Esophagus (tissue), 2 donors: ENCODE measurements at regions not wholly inside any gene's neighbourhood (a gene's known extent, or its start where the extent isn't known, plus 50 kb on each side); places are given as distances from the start of the nearest gene placed in this dataset.

Experiments used
- H3K27ac ChIP-seq, 2 donors: one replicate each; pipeline ENCODE4 v1.5.1; 2013; ENCODE audit warnings: low read depth in 2 of 2, mild to moderate bottlenecking in 2 of 2, inconsistent platforms in 1 of 2, low read length in 1 of 2, moderate library complexity in 1 of 2
- H3K27me3 ChIP-seq, 2 donors: one replicate each; pipeline ENCODE4 v1.6.1; 2013; ENCODE audit warnings: low read length in 2 of 2, control low read depth in 1 of 2, mild to moderate bottlenecking in 1 of 2; ENCODE audit not compliant: insufficient read depth in 2 of 2, control insufficient read depth in 1 of 2
- H3K36me3 ChIP-seq, 2 donors: one replicate each; pipeline ENCODE4 v1.6.1; 2013; ENCODE audit warnings: low read length in 1 of 2; ENCODE audit not compliant: control insufficient read depth in 2 of 2, insufficient read depth in 2 of 2
- H3K4me1 ChIP-seq, 2 donors: one replicate each; pipeline ENCODE4 v1.6.1; 2013; ENCODE audit warnings: low read length in 1 of 2; ENCODE audit not compliant: control insufficient read depth in 2 of 2, insufficient read depth in 2 of 2
- H3K4me3 ChIP-seq, 2 donors: one replicate each; pipeline ENCODE4 v1.5.1; 2013; ENCODE audit warnings: low read length in 2 of 2, mild to moderate bottlenecking in 2 of 2, low read depth in 1 of 2, moderate library complexity in 1 of 2
- H3K9me3 ChIP-seq, 2 donors: one replicate each; pipeline ENCODE4 v1.6.1; 2013; ENCODE audit warnings: mild to moderate bottlenecking in 2 of 2, low read depth in 1 of 2, low read length in 1 of 2, moderate library complexity in 1 of 2; ENCODE audit not compliant: control insufficient read depth in 2 of 2, insufficient read depth in 1 of 2
- WGBS, 2 donors: extraction: QIAGEN DNeasy Blood & Tissue Kit; methylation state at CpG; one replicate each; pipeline ENCODE4 v1.1.7; 2013; 5-methylcytosine and 5-hydroxymethylcytosine counted together
- donor health status: healthy with polysubstance abuse.
- donor health status: Bipolar disorder and iron deficiency.

GRCh38 chr21:33974513-33975468 lies 59.2 kb upstream of the ATP5PO start:
- Histone ChIP-seq H3K27ac (no peak overlapping the region), H3K36me3 (no peaks in the 10 kb centered on the region), H3K27me3 (no peaks in the 10 kb centered on the region), H3K4me3 (no peak overlapping the region), H3K4me1 (peaks cover 3 to 14% of the 10 kb centered on the region in 2 donors), H3K9me3 (no peaks in the 10 kb centered on the region)
- 88 to 93% methylated on average over 9 of the region's 9 CpGs for WGBS, 2 donors

DNA sequence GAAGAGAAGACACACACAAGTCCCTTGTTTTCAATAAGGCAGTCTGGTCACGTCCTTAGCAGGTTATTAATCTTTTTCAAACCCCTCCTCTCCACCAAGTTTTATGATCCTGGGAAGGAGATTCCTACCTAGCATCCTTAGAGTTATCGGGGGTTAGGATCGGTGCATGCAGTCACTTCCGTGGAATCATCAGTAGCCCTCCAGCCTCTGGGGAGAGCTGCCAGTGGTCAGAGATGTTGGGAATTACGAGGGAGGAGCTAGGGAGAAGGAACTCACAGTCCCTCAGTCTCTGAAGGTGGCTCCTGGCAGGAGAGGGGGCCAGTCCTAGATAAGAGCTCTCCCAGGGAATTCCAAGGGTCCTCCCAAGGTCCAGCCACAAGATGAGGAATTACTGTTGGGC lies 57.7 kb upstream of the ATP5PO start:
- 89 to 92% methylated on average over 5 of the region's 5 CpGs for WGBS, 2 donors
- Histone ChIP-seq H3K4me1 (peaks cover 3 to 14% of the 10 kb centered on the region in 2 donors), H3K27ac (no peak overlapping the region), H3K27me3 (no peaks in the 10 kb centered on the region), H3K4me3 (no peak overlapping the region), H3K36me3 (no peaks in the 10 kb centered on the region), H3K9me3 (no peaks in the 10 kb centered on the region)

DNA sequence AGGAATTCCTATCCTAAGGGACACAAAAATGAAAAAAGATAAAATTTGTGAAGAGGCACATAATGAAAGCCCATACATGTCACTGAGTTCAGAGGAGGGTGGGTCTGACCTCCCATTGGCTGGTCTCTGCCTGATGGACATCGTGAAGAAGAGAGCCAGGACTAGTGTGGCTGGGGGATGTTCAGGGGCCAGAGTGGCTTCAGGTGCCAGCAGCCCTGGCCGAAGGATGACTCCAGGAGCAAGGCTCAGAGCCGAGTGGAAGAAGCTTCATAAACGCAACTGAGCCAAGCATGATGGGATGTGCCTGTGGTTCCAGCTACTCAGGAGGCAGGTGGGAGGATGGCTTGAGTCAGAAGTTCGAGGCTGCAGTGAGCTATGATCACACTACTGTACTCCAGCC lies 56.9 kb upstream of the ATP5PO start:
- Histone ChIP-seq H3K27me3 (no peaks in the 10 kb centered on the region), H3K27ac (no peak overlapping the region), H3K4me3 (no peak overlapping the region), H3K9me3 (no peaks in the 10 kb centered on the region), H3K36me3 (no peaks in the 10 kb centered on the region), H3K4me1 (peaks cover 3 to 14% of the 10 kb centered on the region in 2 donors)
- WGBS, 2 donors, result 89 to 93% methylated on average over 5 of the region's 5 CpGs

GRCh38 chr21:33971492-33972013 lies 55.9 kb upstream of the ATP5PO start:
- H3K27ac ChIP-seq, result no peak overlapping the region

GRCh38 chr21:33969581-33969980 lies 54.0 kb upstream of the ATP5PO start:
- Histone ChIP-seq H3K27ac (no peak overlapping the region), H3K9me3 (no peaks in the 10 kb centered on the region), H3K36me3 (no peaks in the 10 kb centered on the region), H3K4me1 (peaks cover 0 to 5% of the 10 kb centered on the region in 2 donors), H3K4me3 (no peak overlapping the region), H3K27me3 (no peaks in the 10 kb centered on the region)
- 79 to 94% methylated on average over 3 of the region's 3 CpGs for WGBS, 2 donors

More at GRCh38 chr21:33971492-33972013, 55.9 kb upstream of the ATP5PO start:
- no peak overlapping the region for H3K4me3 ChIP-seq
- 49 to 50% methylated on average over 7 of the region's 7 CpGs for WGBS, 2 donors
- H3K36me3 ChIP-seq, result no peaks in the 10 kb centered on the region
- peaks cover 3 to 14% of the 10 kb centered on the region in 2 donors for H3K4me1 ChIP-seq
- no peaks in the 10 kb centered on the region for H3K9me3 ChIP-seq
- H3K27me3 ChIP-seq, result no peaks in the 10 kb centered on the region

DNA sequence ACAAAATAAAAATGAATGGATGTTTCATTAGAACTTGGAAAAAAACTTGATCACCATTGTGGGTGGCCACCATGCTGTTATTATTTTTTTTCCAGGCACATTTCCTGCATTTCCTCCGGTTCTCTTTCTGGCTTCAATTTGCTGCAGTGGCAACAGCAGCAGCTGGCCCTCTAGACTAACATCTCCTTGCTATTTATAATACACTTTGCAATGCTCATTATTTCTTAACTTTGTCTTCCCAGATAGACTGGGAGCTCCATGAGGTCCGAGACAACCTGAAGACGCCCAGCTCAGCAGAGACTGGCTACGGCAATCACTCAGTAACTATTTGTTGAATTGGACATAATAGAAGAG lies 53.4 kb upstream of the ATP5PO start:
- H3K4me1 ChIP-seq, result peaks cover 0 to 5% of the 10 kb centered on the region in 2 donors

DNA sequence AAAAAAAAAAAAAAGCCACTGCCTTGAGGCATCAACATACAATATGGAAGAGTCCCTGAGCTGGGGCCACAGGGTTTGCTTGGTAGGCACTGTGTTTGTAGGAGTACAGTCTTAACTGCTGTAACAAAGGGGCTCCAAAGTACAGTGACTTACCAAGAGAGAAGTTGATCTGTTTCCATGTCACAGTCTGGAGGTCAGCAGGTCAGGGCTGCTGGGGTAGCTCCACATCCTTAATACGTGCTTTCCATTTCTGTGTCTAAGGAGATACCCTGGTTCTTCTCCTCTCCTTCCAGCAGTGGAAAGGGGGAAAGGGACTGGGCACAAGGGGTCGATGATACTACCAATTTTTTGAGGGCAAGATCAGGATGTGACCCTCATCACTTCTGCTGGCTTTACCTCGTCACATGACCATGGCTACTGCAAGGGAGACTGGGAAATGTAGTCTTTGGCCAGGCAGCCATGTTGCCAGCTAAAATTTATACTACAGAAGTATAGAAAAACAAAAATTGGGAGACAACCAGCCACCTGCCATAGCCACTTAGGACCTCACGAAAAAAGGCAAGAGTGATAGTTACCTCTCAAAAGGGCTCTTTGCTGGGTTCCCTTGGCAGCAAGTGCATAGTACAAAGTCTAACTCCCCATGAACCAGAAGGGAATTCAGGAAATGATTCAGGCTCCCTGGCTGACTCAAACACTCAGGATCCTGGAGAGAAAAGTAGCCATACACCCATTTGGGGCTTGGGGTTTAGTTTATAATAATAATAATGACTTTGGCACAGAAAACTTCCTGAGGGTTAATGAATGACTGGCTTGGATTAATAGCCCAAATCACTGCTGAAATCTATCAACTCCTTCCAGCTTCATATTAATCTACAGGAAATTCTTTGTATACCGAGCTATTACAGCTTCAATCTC lies 52.7 kb upstream of the ATP5PO start:
- Histone ChIP-seq H3K36me3 (no peaks in the 10 kb centered on the region), H3K4me3 (no peak overlapping the region), H3K27ac (peak overlapping the region in 1 of 2 donors; percentile 19), H3K27me3 (no peaks in the 10 kb centered on the region), H3K9me3 (no peaks in the 10 kb centered on the region), H3K4me1 (peaks cover 0 to 5% of the 10 kb centered on the region in 2 donors)
- WGBS, 2 donors, result 46 to 57% methylated on average over 5 of the region's 5 CpGs

More for the DNA sequence above, 53.4 kb upstream of the ATP5PO start:
- H3K27me3 ChIP-seq, result no peaks in the 10 kb centered on the region
- H3K36me3 ChIP-seq, result no peaks in the 10 kb centered on the region
- WGBS, 2 donors, result 61 to 62% methylated on average over 4 of the region's 4 CpGs
- no peak overlapping the region for H3K27ac ChIP-seq
- no peaks in the 10 kb centered on the region for H3K9me3 ChIP-seq
- no peak overlapping the region for H3K4me3 ChIP-seq

DNA sequence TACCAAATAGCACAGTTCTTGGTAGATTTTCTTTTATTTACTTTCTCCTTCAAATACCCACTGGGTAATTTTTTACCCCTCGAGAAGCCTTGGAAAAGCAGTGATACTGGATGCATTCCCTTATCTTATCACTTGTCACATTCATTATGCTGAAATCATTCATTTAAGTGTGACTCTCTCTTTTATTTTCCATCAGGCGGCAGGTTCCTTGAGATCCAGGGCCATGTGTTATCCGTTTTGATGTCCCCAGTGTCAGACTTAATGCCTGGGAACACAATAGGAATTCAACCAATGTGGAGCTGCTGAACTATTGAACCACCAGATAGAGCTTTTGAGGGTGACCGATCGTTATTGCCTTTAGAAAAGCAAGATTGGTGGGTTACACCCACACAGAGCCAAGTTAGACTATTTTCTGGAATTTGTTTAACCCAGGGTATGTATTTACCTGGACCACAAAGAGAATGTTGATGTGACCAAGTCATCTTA lies 51.5 kb upstream of the ATP5PO start:
- H3K27ac ChIP-seq, result no peak overlapping the region
- no peaks in the 10 kb centered on the region for H3K27me3 ChIP-seq
- no peak overlapping the region for H3K4me3 ChIP-seq
- WGBS, 2 donors, result 67 to 89% methylated on average over 5 of the region's 5 CpGs
- H3K9me3 ChIP-seq, result no peaks in the 10 kb centered on the region
- H3K4me1 ChIP-seq, result peaks cover 0 to 2% of the 10 kb centered on the region in 2 donors
- no peaks in the 10 kb centered on the region for H3K36me3 ChIP-seq

- H3K4me3 ChIP-seq, result no peak overlapping the region
- WGBS, 2 donors, result 55 to 66% methylated on average over 4 of the region's 4 CpGs
- H3K27ac ChIP-seq, result no peak overlapping the region
- no peaks in the 10 kb centered on the region for H3K4me1 ChIP-seq
- no peaks in the 10 kb centered on the region for H3K27me3 ChIP-seq
- H3K9me3 ChIP-seq, result no peaks in the 10 kb centered on the region
- H3K36me3 ChIP-seq, result no peaks in the 10 kb centered on the region
These were observed 50.8 kb upstream of the ATP5PO start for GRCh38 chr21:33966324-33966949.
